Head of caudate nucleus (tissue), 42 donors: ENCODE measurements at regions not wholly inside any gene's neighbourhood (a gene's known extent, or its start where the extent isn't known, plus 50 kb on each side); places are given as distances from the start of the nearest gene placed in this dataset.
"Not testable (repeated sequence)": the region's sequence is repeated elsewhere in the genome, so short reads cannot be mapped to it uniquely, and the experiment has no call there.

Experiments
- DNase-seq, 42 donors: peaks; one replicate each; pipeline versions ENCODE4 v3.0.0 to v3.0.0-alpha.2; 2020 to 2021; ENCODE audit warnings: mixed read lengths in 7 of 42
- intact Hi-C: fragments of 100-400 bp; cut with DNase I; formaldehyde crosslinking; loops from one replicate; pipeline ENCODE4 v1.15.0; 2022

GRCh38 chr2:16430846-16431245 is 234.8 kb downstream of the CYRIA start:
- no peak for DNase-seq

GRCh38 chr2:16429431-16430145 is 236.0 kb downstream of the CYRIA start:
- intact Hi-C loops, result no loop called here
- no peak for DNase-seq

More at GRCh38 chr2:16430846-16431245, 234.8 kb downstream of the CYRIA start:
- intact Hi-C loops, result no loop called here

GRCh38 chr2:16429002-16429401 is 236.6 kb downstream of the CYRIA start:
- DNase-seq, result no peak
- intact Hi-C loops, result no loop called here

- intact Hi-C loops, result no loop called here
- DNase-seq, result no peak
These were observed 239.9 kb downstream of the CYRIA start for GRCh38 chr2:16425462-16426336.

GRCh38 chr2:16420421-16420820 is 245.2 kb downstream of the CYRIA start:
- DNase-seq, result no peak
- intact Hi-C loops, result no loop called here

GRCh38 chr2:16417726-16418125 is 247.9 kb downstream of the CYRIA start:
- intact Hi-C loops, result no loop called here

GRCh38 chr2:16416651-16417050 is 249.0 kb downstream of the CYRIA start:
- intact Hi-C loops, result no loop called here
- no peak for DNase-seq

More at GRCh38 chr2:16417726-16418125, 247.9 kb downstream of the CYRIA start:
- no peak for DNase-seq

- intact Hi-C loops, DNase-seq: not testable (repeated sequence)
These were observed 249.8 kb downstream of the CYRIA start for GRCh38 chr2:16415861-16416260.

- DNase-seq, result no peak
- intact Hi-C loops, result no loop called here
These were observed 251.7 kb downstream of the CYRIA start for GRCh38 chr2:16413947-16414346.

- no peak for DNase-seq
- intact Hi-C loops, result no loop called here
These were observed 252.3 kb downstream of the CYRIA start for GRCh38 chr2:16413285-16413684.

- no peak for DNase-seq
- intact Hi-C loops, result no loop called here
These were observed 253.2 kb downstream of the CYRIA start for GRCh38 chr2:16412321-16413030.

- intact Hi-C loops, result no loop called here
- DNase-seq, result no peak
These were observed 253.8 kb downstream of the CYRIA start for GRCh38 chr2:16411788-16412187.

- DNase-seq, result no peak
- intact Hi-C loops, result no loop called here
These were observed 255.8 kb downstream of the CYRIA start for GRCh38 chr2:16409849-16410248.

GRCh38 chr2:16409006-16409390 is 256.6 kb downstream of the CYRIA start:
- no peak for DNase-seq
- intact Hi-C loops, result no loop called here

- DNase-seq, result no peak
- intact Hi-C loops, result no loop called here
These were observed 257.2 kb downstream of the CYRIA start for GRCh38 chr2:16408331-16409005.

- intact Hi-C loops, result no loop called here
These were observed 258.3 kb downstream of the CYRIA start for GRCh38 chr2:16407358-16407757.

GRCh38 chr2:16406496-16407289 is 258.9 kb downstream of the CYRIA start:
- intact Hi-C loops, result no loop called here
- no peak for DNase-seq

More at GRCh38 chr2:16407358-16407757, 258.3 kb downstream of the CYRIA start:
- DNase-seq, result no peak

GRCh38 chr2:16405551-16405950 is 260.1 kb downstream of the CYRIA start:
- intact Hi-C loops, result no loop called here
- no peak for DNase-seq
